ENCODE measurements at regions not wholly inside any gene's neighbourhood (a gene's known extent, or its start where the extent isn't known, plus 50 kb on each side); places are given as distances from the start of the nearest gene placed in this dataset.

DNA sequence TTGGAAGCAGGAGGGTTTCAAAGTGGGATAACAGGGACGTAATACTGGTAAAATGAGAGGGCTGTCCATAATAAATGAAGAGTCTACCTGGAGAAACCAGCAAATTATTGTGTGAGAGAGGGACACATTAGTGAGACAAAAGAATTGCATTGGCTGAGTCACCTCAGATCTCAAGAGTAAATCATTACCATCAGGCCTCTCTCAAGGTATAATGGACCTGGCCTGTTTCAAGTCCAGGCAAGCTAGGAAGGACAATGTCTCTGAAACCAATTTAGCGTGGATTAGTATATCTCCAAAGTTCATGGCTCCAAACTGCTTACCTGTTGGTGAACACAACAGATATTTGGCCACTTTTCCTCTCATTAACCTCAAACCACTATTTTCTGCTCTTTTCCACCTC, 471.4 kb downstream of the CMPK2 start:
- Mint-ChIP-seq H3K4me3 (no peak overlapping the region), H3K27me3 (no peaks in the 10 kb centered on the region), H3K9me3 (no peaks in the 10 kb centered on the region), H3K4me1 (ENCODE audit: unreplicated experiment) (peaks cover 16% of the 10 kb centered on the region), H3K36me3 (no peaks in the 10 kb centered on the region), H3K27ac (no peak overlapping the region)
- DNase-seq (ENCODE audit: extremely low spot score, unreplicated experiment) = no peak
- TF ChIP-seq, protein P1, sequence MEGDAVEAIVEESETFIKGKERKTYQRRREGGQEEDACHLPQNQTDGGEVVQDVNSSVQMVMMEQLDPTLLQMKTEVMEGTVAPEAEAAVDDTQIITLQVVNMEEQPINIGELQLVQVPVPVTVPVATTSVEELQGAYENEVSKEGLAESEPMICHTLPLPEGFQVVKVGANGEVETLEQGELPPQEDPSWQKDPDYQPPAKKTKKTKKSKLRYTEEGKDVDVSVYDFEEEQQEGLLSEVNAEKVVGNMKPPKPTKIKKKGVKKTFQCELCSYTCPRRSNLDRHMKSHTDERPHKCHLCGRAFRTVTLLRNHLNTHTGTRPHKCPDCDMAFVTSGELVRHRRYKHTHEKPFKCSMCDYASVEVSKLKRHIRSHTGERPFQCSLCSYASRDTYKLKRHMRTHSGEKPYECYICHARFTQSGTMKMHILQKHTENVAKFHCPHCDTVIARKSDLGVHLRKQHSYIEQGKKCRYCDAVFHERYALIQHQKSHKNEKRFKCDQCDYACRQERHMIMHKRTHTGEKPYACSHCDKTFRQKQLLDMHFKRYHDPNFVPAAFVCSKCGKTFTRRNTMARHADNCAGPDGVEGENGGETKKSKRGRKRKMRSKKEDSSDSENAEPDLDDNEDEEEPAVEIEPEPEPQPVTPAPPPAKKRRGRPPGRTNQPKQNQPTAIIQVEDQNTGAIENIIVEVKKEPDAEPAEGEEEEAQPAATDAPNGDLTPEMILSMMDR (conservative IDR thresholded peaks at IDR 0.05) = no peak

DNA sequence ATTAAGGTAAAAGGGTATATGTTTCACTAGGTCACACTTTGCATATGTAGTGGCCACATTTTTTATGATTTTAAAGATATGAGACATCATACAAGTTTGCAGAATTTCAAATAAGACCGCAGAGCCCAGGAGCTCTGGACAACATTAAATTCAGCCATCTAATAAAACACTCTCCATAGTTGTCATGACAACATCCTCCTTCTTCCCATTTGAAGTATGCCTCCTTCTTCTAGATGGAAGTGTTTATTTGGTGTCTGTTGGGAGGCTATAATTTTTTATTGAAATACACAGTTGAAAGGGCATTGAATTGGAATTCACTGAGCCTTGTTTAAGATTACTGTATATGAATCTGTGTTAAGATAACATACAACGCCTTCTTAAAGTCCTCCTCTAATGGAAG, 467.3 kb downstream of the CMPK2 start:
- DNase-seq (ENCODE audit: extremely low spot score, unreplicated experiment) = no peak
- H3K9me3 Mint-ChIP-seq = no peaks in the 10 kb centered on the region
- H3K27ac Mint-ChIP-seq = no peak overlapping the region
- H3K4me1 Mint-ChIP-seq (ENCODE audit: unreplicated experiment) = peaks cover 5% of the 10 kb centered on the region
- no peak overlapping the region for H3K4me3 Mint-ChIP-seq
- TF ChIP-seq, protein P1 (conservative IDR thresholded peaks at IDR 0.05) = no peak
- no peaks in the 10 kb centered on the region for H3K36me3 Mint-ChIP-seq
- no peaks in the 10 kb centered on the region for H3K27me3 Mint-ChIP-seq

DNA sequence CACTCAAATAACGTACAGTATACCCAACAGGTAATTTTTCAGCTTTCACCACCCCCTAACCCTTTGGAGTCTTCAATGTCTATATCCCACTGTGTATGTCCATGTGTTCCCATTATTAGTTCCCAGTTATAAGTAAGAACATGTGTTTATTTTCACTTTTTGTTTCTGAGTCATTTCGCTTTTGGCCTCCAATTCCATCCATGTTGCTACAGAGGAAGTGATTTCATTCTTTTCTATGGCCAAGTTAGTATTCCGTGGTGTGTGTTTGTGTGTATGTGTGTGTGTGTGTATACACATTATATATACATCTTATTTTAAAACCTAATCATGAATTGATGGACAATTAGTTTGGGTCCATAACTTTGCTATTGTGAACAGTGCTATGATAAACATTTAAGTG, 464.4 kb downstream of the CMPK2 start:
- H3K9me3 Mint-ChIP-seq = no peaks in the 10 kb centered on the region
- DNase-seq (ENCODE audit: extremely low spot score, unreplicated experiment) = no peak
- no peaks in the 10 kb centered on the region for H3K27me3 Mint-ChIP-seq
- no peak overlapping the region for H3K4me3 Mint-ChIP-seq
- no peak overlapping the region for H3K27ac Mint-ChIP-seq
- H3K4me1 Mint-ChIP-seq (ENCODE audit: unreplicated experiment) = no peaks in the 10 kb centered on the region
- TF ChIP-seq, protein P1 (conservative IDR thresholded peaks at IDR 0.05) = no peak
- no peaks in the 10 kb centered on the region for H3K36me3 Mint-ChIP-seq

DNA sequence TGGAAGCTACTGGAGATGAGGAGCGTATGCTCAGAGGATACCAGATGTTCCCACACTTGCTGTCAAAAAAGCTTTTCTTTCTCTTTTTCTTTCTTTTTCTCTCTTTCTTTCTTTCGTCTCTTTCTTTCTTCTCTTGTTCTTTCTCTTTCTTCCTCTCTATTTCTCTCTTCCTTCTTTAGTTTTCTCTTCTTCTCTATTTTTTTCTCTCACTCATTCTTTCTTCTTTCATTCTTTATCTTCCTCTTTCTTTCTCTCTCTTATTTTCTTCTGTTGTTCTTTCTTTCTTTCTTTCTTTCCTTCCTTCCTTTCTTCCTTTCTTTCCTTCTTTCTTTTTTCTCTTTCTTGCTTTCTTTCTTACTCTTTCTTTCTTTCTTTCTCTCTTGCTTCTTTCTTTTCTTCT, 457.6 kb downstream of the CMPK2 start:
- no peak for DNase-seq (ENCODE audit: extremely low spot score, unreplicated experiment)
- Mint-ChIP-seq H3K4me1 (ENCODE audit: unreplicated experiment) (no peaks in the 10 kb centered on the region), H3K27ac (no peak overlapping the region), H3K4me3 (no peak overlapping the region), H3K36me3 (no peaks in the 10 kb centered on the region), H3K27me3 (no peaks in the 10 kb centered on the region), H3K9me3 (no peaks in the 10 kb centered on the region)
- TF ChIP-seq, protein P1 (conservative IDR thresholded peaks at IDR 0.05) = no peak

DNA sequence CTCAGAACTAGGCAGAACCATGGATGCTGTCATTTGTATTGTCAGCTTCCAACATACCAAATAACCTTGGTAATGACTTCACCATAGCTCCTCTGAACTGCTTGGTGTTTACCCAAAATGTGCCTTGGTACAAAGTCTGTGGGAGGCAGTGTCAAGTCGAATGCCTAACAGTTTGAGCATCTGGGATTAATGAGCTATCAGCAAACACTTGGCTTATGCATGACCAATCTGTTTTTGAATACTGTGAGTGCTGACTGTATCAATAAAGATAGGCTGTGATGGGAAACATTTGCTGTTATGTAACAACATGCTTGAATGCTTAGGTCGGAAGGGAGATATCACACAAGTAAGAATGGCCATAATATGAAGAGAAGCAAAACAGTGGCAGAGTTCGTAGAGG, 455.4 kb downstream of the CMPK2 start:
- no peak overlapping the region for H3K4me3 Mint-ChIP-seq
- H3K4me1 Mint-ChIP-seq (ENCODE audit: unreplicated experiment) = no peaks in the 10 kb centered on the region
- TF ChIP-seq, protein P1 (conservative IDR thresholded peaks at IDR 0.05) = no peak
- DNase-seq (ENCODE audit: extremely low spot score, unreplicated experiment) = no peak
- no peaks in the 10 kb centered on the region for H3K9me3 Mint-ChIP-seq
- no peaks in the 10 kb centered on the region for H3K27me3 Mint-ChIP-seq
- no peaks in the 10 kb centered on the region for H3K36me3 Mint-ChIP-seq
- H3K27ac Mint-ChIP-seq = no peak overlapping the region

DNA sequence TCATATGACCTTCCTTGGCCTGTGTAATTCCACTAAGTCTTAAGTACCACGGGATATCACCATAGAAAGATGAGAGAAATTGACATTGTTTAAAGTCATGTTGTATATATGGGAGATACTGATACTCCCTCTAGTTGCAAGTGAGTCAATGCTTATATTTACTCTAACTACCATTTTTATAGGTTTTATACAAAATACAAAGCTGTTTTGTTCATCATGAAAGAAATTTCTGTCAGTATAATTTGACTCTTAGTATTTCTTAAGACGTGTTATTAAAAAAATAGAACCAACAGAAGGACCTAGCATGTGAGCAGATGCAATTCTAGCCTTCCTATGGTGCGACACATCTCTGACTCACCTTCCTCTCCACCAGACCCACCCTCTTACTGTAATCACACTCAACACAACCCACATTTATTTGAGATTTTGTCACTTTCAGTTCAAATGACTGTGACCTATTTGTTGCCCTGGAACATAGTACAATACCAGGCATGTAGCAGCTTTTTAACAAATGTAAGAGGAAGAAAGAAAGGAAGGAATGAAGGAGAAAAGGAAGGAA, 453.1 kb downstream of the CMPK2 start:
- TF ChIP-seq, protein P1 (conservative IDR thresholded peaks at IDR 0.05) = no peak
- Mint-ChIP-seq H3K4me1 (ENCODE audit: unreplicated experiment) (no peaks in the 10 kb centered on the region), H3K4me3 (no peak overlapping the region), H3K27me3 (no peaks in the 10 kb centered on the region), H3K9me3 (no peaks in the 10 kb centered on the region), H3K27ac (no peak overlapping the region), H3K36me3 (no peaks in the 10 kb centered on the region)
- DNase-seq (ENCODE audit: extremely low spot score, unreplicated experiment) = no peak

Measured in type B pancreatic cell (in vitro differentiated cells).